ENCODE measurements at regions not wholly inside any gene's neighbourhood (a gene's known extent, or its start where the extent isn't known, plus 50 kb on each side); places are given as distances from the start of the nearest gene placed in this dataset.
A peak's percentile ranks its signal among the peaks of the same experiment; 100 is the strongest.

- no peak for TF ChIP-seq GATA3 (IDR thresholded peaks at IDR 0.05; ENCODE audit: low read depth, low read length)
- no peak for TF ChIP-seq GATA2 (IDR thresholded peaks at IDR 0.05; ENCODE audit: low read depth, low read length)
Measured at GRCh38 chr13:50476577-50477285, 366.8 kb downstream of the DLEU7 start.

- no peak for TF ChIP-seq GATA3 (IDR thresholded peaks at IDR 0.05; ENCODE audit: low read depth, low read length)
- TF ChIP-seq GATA2 (IDR thresholded peaks at IDR 0.05; ENCODE audit: low read depth, low read length): no peak
Measured at GRCh38 chr13:50481936-50482335, 361.6 kb downstream of the DLEU7 start.

- TF ChIP-seq GATA3 (IDR thresholded peaks at IDR 0.05; ENCODE audit: low read depth, low read length): no peak
- no peak for TF ChIP-seq GATA2 (IDR thresholded peaks at IDR 0.05; ENCODE audit: low read depth, low read length)
Measured at GRCh38 chr13:50483416-50483815, 360.1 kb downstream of the DLEU7 start.

GRCh38 chr13:50484472-50485113 lies 358.9 kb downstream of the DLEU7 start:
- TF ChIP-seq GATA2 (IDR thresholded peaks at IDR 0.05; ENCODE audit: low read depth, low read length) (no peak), GATA3 (IDR thresholded peaks at IDR 0.05; ENCODE audit: low read depth, low read length) (no peak)

GRCh38 chr13:50485979-50486935 lies 357.2 kb downstream of the DLEU7 start:
- TF ChIP-seq GATA3 (IDR thresholded peaks at IDR 0.05; ENCODE audit: low read depth, low read length): no peak
- 0 out of 2 replicates have a peak, but pooled peaks have one; percentile 22 for TF ChIP-seq GATA2 (IDR thresholded peaks at IDR 0.05; ENCODE audit: low read depth, low read length)

- TF ChIP-seq GATA2 (IDR thresholded peaks at IDR 0.05; ENCODE audit: low read depth, low read length): no peak
- TF ChIP-seq GATA3 (IDR thresholded peaks at IDR 0.05; ENCODE audit: low read depth, low read length): no peak
Measured at GRCh38 chr13:50493683-50494082, 349.8 kb downstream of the DLEU7 start.

GRCh38 chr13:50494138-50494537 lies 349.4 kb downstream of the DLEU7 start:
- TF ChIP-seq GATA3 (IDR thresholded peaks at IDR 0.05; ENCODE audit: low read depth, low read length): no peak
- TF ChIP-seq GATA2 (IDR thresholded peaks at IDR 0.05; ENCODE audit: low read depth, low read length): no peak

GRCh38 chr13:50509167-50509566 lies 334.3 kb downstream of the DLEU7 start:
- TF ChIP-seq GATA2 (IDR thresholded peaks at IDR 0.05; ENCODE audit: low read depth, low read length): no peak
- TF ChIP-seq GATA3 (IDR thresholded peaks at IDR 0.05; ENCODE audit: low read depth, low read length): no peak

GRCh38 chr13:50509771-50510441 lies 333.6 kb downstream of the DLEU7 start:
- TF ChIP-seq GATA3 (IDR thresholded peaks at IDR 0.05; ENCODE audit: low read depth, low read length): no peak
- TF ChIP-seq GATA2 (IDR thresholded peaks at IDR 0.05; ENCODE audit: low read depth, low read length): no peak

- TF ChIP-seq GATA3 (IDR thresholded peaks at IDR 0.05; ENCODE audit: low read depth, low read length) (no peak), GATA2 (IDR thresholded peaks at IDR 0.05; ENCODE audit: low read depth, low read length) (no peak)
Measured at GRCh38 chr13:50511877-50512341, 331.6 kb downstream of the DLEU7 start.

- TF ChIP-seq GATA2 (IDR thresholded peaks at IDR 0.05; ENCODE audit: low read depth, low read length): no peak
- TF ChIP-seq GATA3 (IDR thresholded peaks at IDR 0.05; ENCODE audit: low read depth, low read length): no peak
Measured at GRCh38 chr13:50512474-50513299, 330.8 kb downstream of the DLEU7 start.

GRCh38 chr13:50513300-50513877 lies 330.1 kb downstream of the DLEU7 start:
- no peak for TF ChIP-seq GATA3 (IDR thresholded peaks at IDR 0.05; ENCODE audit: low read depth, low read length)
- TF ChIP-seq GATA2 (IDR thresholded peaks at IDR 0.05; ENCODE audit: low read depth, low read length): no peak

All from SH-SY5Y (cell line).